Body of pancreas (tissue), 4 donors: ENCODE measurements at regions not wholly inside any gene's neighbourhood (a gene's known extent, or its start where the extent isn't known, plus 50 kb on each side); places are given as distances from the start of the nearest gene placed in this dataset. TPM values are rescaled to one million over a fixed set of nuclear protein-coding genes. Genes with fewer than 3 reads are reported as not detected.
"Not testable (repeated sequence)": the region's sequence is repeated elsewhere in the genome, so short reads cannot be mapped to it uniquely, and the experiment has no call there.

Source experiments
- ATAC-seq: fragments of 150-250 bp; one replicate; pipeline ENCODE4 v1.9.1; 2016
- DNase-seq, 4 donors: peaks; one replicate each; pipeline ENCODE4 v3.0.0-alpha.2; 2019
- H3K27ac ChIP-seq, 4 donors: fragments of 200-600 bp; sonication (generic); 1 replicate in 3 of 4; 2 replicates in 1 of 4; pipeline versions ENCODE4 v1.5.1 to v1.6.1; 2016 to 2019; ENCODE audit warnings: mild to moderate bottlenecking in 1 of 4, mixed read lengths in 1 of 4, moderate library complexity in 1 of 4
- H3K27me3 ChIP-seq, 2 donors: fragments of 200-600 bp; sonication (generic); one replicate each; pipeline ENCODE4 v1.6.0; 2016; ENCODE audit warnings: mild to moderate bottlenecking in 1 of 2
- H3K36me3 ChIP-seq, 2 donors: fragments of 200-600 bp; sonication (generic); replicated peaks in 1 of 2; 2 replicates each; pipeline ENCODE4 v1.5.1; 2016; ENCODE audit warnings: low read depth in 2 of 2; ENCODE audit not compliant: insufficient read depth in 1 of 2
- H3K4me1 ChIP-seq: fragments of 200-600 bp; sonication (generic); one replicate; pipeline ENCODE4 v1.6.0; 2016
- H3K4me3 ChIP-seq, 2 donors: fragments of 200-600 bp; sonication (generic); 1 replicate in 1 of 2; 2 replicates in 1 of 2; pipeline ENCODE4 v1.5.1; 2016 to 2019
- H3K9me3 ChIP-seq, 3 donors: fragments of 200-600 bp; sonication (generic); 1 replicate in 2 of 3; 2 replicates in 1 of 3; pipeline ENCODE4 v1.5.1; 2016
- CTCF ChIP-seq, 7 experiments: fragments of 450-650 bp in 4 of 7; fragments of 200-600 bp in 3 of 7; sonication (generic) in 3 of 7; IDR thresholded peaks; one replicate each; pipeline ENCODE4 v1.5.1; 2016 to 2019; ENCODE audit warnings: antibody characterized with exemption in 7 of 7
- POLR2A ChIP-seq, 3 donors: fragments of 450-650 bp; IDR thresholded peaks; one replicate each; pipeline ENCODE4 v1.6.1; 2016; ENCODE audit warnings: antibody characterized with exemption in 3 of 3, mild to moderate bottlenecking in 2 of 3
- WGBS, 2 donors: methylation state at CpG; one replicate each; pipeline ENCODE4 v1.1.5; 2017; 5-methylcytosine and 5-hydroxymethylcytosine counted together
- intact Hi-C: fragments of 100-400 bp; cut with DNase I; formaldehyde crosslinking; loops from one replicate; pipeline ENCODE4 v1.15.1; 2023
- microRNA counts, 2 donors: library from miRNA; unstranded; fragments of <30 nt; microRNA quantifications; one replicate each; lab custom pipeline; 2017
- microRNA-seq, 2 donors: library from miRNA; unstranded; fragments of <30 nt; microRNA quantifications; one replicate each; pipeline ENCODE4, GENCODE V29; 2016; ENCODE audit warnings: borderline number of aligned reads in 2 of 2, borderline replicate concordance in 2 of 2
- small RNA-seq: library from RNA; depleted of rRNA; stranded (forward); fragments of <200 nt; gene quantifications from one replicate; pipeline ENCODE3, GENCODE V24; 2016

GRCh38 chrX:77347572-77347971, 99.6 kb upstream of the FGF16 start:
- Histone ChIP-seq H3K27me3 (no peaks in the 10 kb centered on the region), H3K36me3 (no peaks in the 10 kb centered on the region), H3K27ac (no peak overlapping the region), H3K4me1 (no peaks in the 10 kb centered on the region), H3K4me3 (no peak overlapping the region), H3K9me3 (no peaks in the 10 kb centered on the region)
- ATAC-seq (no peak), DNase-seq (no peak)
- TF ChIP-seq CTCF (IDR thresholded peaks at IDR 0.05) (no peak), POLR2A (IDR thresholded peaks at IDR 0.05) (no peak)
- intact Hi-C loops, result no loop called here
- WGBS, 2 donors, result 9% methylated on average over 5 of the region's 5 CpGs; no CpG with 5 or more reads in 1 of the 2 donors

GRCh38 chrX:77389891-77390290, 57.3 kb upstream of the FGF16 start:
- 78 to 80% methylated on average over 1 to 2 of the region's 2 CpGs for WGBS, 2 donors
- ATAC-seq, result no peak
- DNase-seq, result no peak
- intact Hi-C loops, result no loop called here
- Histone ChIP-seq H3K9me3 (no peaks in the 10 kb centered on the region), H3K36me3 (no peaks in the 10 kb centered on the region), H3K4me3 (no peak overlapping the region), H3K27ac (no peak overlapping the region), H3K27me3 (no peaks in the 10 kb centered on the region), H3K4me1 (no peaks in the 10 kb centered on the region)
- TF ChIP-seq CTCF (IDR thresholded peaks at IDR 0.05), result no peak
- TF ChIP-seq POLR2A (IDR thresholded peaks at IDR 0.05), result no peak

- H3K36me3 ChIP-seq, ATAC-seq, DNase-seq, H3K9me3 ChIP-seq, intact Hi-C loops, H3K27ac ChIP-seq, H3K27me3 ChIP-seq, H3K4me3 ChIP-seq, H3K4me1 ChIP-seq: not testable (repeated sequence)
- WGBS, 2 donors, result 52% methylated on average over 7 of the region's 7 CpGs; no CpG with 5 or more reads in 1 of the 2 donors
These were observed 56.8 kb upstream of the FGF16 start for GRCh38 chrX:77390365-77390764.

GRCh38 chrX:77396781-77397180, 50.4 kb upstream of the FGF16 start:
- WGBS, 2 donors, result 66 to 79% methylated on average over 2 of the region's 2 CpGs
- intact Hi-C loops, result no loop called here
- Histone ChIP-seq H3K27me3 (no peaks in the 10 kb centered on the region), H3K4me3 (no peak overlapping the region), H3K36me3 (no peaks in the 10 kb centered on the region), H3K27ac (no peak overlapping the region), H3K9me3 (no peaks in the 10 kb centered on the region), H3K4me1 (no peaks in the 10 kb centered on the region)
- TF ChIP-seq CTCF (IDR thresholded peaks at IDR 0.05), result no peak
- TF ChIP-seq POLR2A (IDR thresholded peaks at IDR 0.05), result no peak
- DNase-seq (no peak), ATAC-seq (no peak)

MicroRNA genes in the stretch of these regions (microRNA counts, 767-probe panel; counts per million panel counts)
- microRNA hsa-miR-325 (lab: Ali Mortazavi, UCI), result 0 to 736 counts per million in 2 donors
- microRNA hsa-miR-384 (lab: Ali Mortazavi, UCI), result 0 to 736 counts per million in 2 donors

Small RNA genes in the stretch of these regions (microRNA-seq; reads per million reads assigned to microRNA genes)
- 0 reads per million in 2 donors for gene MIR325
- gene MIR384, result 0 reads per million in 2 donors

Small RNA genes in the stretch of these regions (small RNA-seq; reads per million reads assigned to genes)
- not detected for gene MIR325
- gene RNA5SP509, result not detected
